Astrocyte of the cerebellum (primary cell): ENCODE measurements at regions not wholly inside any gene's neighbourhood (a gene's known extent, or its start where the extent isn't known, plus 50 kb on each side); places are given as distances from the start of the nearest gene placed in this dataset.

Experiments used
- DNase-seq: peaks from one replicate; pipeline ENCODE4 v3.0.0-alpha.2; 2011; ENCODE audit warnings: low read depth
- H3K4me3 ChIP-seq: 2 replicates; pipeline ENCODE4 v1.5.1; 2011; ENCODE audit warnings: mild to moderate bottlenecking, low read depth, low read length, moderate library complexity
- CTCF ChIP-seq: IDR thresholded peaks from 2 replicates; pipeline ENCODE4 v1.5.1; 2012; ENCODE audit warnings: low read length, low read depth, moderate library complexity, mild to moderate bottlenecking; ENCODE audit errors: missing control alignments
- in situ Hi-C: cut with HindIII; loops from 2 replicates; pipeline ENCODE4 v1.10.0; 2017; ENCODE audit warnings: low sequenced_read_pairs

- TF ChIP-seq CTCF = no peak
- no peak for DNase-seq
- in situ Hi-C loops = no loop called here
- no peak overlapping the region for H3K4me3 ChIP-seq
These were observed 358.2 kb downstream of the RBM43 start for GRCh38 chr2:150903461-150903860.

- in situ Hi-C loops = no loop called here
These were observed 358.6 kb downstream of the RBM43 start for GRCh38 chr2:150903055-150903454.

GRCh38 chr2:150900913-150901312 lies 360.8 kb downstream of the RBM43 start:
- TF ChIP-seq CTCF = no peak
- in situ Hi-C loops = no loop called here
- H3K4me3 ChIP-seq = no peak overlapping the region
- DNase-seq = no peak

More at GRCh38 chr2:150903055-150903454, 358.6 kb downstream of the RBM43 start:
- no peak overlapping the region for H3K4me3 ChIP-seq
- no peak for DNase-seq
- TF ChIP-seq CTCF = no peak

- H3K4me3 ChIP-seq = no peak overlapping the region
- DNase-seq = no peak
- in situ Hi-C loops = no loop called here
- no peak for TF ChIP-seq CTCF
These were observed 365.7 kb downstream of the RBM43 start for GRCh38 chr2:150895968-150896367.

- no peak overlapping the region for H3K4me3 ChIP-seq
- in situ Hi-C loops = no loop called here
- TF ChIP-seq CTCF = no peak
- DNase-seq = no peak
These were observed 372.5 kb downstream of the RBM43 start for GRCh38 chr2:150889141-150889540.

GRCh38 chr2:150888337-150888736 lies 373.3 kb downstream of the RBM43 start:
- in situ Hi-C loops = no loop called here
- H3K4me3 ChIP-seq = no peak overlapping the region
- TF ChIP-seq CTCF = no peak
- DNase-seq = no peak

GRCh38 chr2:150887926-150888325 lies 373.7 kb downstream of the RBM43 start:
- no peak for DNase-seq
- in situ Hi-C loops = no loop called here
- TF ChIP-seq CTCF = no peak
- no peak overlapping the region for H3K4me3 ChIP-seq
